ENCODE measurements at regions not wholly inside any gene's neighbourhood (a gene's known extent, or its start where the extent isn't known, plus 50 kb on each side); places are given as distances from the start of the nearest gene placed in this dataset.

DNA sequence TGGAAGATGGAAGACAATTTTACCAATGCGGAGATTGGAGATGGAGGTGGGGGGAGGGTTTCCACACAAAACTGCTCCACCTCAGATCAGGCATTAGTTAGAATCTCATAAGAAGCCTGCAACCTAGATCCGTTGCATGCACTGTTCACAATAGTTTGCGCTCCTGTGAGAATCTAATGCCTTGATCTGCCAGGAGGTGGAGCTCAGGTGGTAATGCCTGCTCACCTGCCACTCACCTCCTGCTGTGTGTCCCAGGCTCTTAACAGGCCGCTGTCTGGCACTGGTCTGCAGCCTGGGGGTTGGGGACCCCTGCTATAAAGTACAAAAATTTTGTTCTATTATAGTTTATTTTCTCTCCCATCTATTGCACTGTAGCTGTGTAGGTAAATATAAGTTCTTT, 84.9 kb upstream of the FOXG1 start:
- TF ChIP-seq, protein P1, sequence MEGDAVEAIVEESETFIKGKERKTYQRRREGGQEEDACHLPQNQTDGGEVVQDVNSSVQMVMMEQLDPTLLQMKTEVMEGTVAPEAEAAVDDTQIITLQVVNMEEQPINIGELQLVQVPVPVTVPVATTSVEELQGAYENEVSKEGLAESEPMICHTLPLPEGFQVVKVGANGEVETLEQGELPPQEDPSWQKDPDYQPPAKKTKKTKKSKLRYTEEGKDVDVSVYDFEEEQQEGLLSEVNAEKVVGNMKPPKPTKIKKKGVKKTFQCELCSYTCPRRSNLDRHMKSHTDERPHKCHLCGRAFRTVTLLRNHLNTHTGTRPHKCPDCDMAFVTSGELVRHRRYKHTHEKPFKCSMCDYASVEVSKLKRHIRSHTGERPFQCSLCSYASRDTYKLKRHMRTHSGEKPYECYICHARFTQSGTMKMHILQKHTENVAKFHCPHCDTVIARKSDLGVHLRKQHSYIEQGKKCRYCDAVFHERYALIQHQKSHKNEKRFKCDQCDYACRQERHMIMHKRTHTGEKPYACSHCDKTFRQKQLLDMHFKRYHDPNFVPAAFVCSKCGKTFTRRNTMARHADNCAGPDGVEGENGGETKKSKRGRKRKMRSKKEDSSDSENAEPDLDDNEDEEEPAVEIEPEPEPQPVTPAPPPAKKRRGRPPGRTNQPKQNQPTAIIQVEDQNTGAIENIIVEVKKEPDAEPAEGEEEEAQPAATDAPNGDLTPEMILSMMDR (IDR thresholded peaks at IDR 0.05), result no peak
- TF ChIP-seq POLR2A (IDR thresholded peaks at IDR 0.05) (no peak), POLR2AphosphoS5 (IDR thresholded peaks at IDR 0.05) (no peak), EP300 (IDR thresholded peaks at IDR 0.05) (no peak)

Data from gastroesophageal sphincter (tissue), 3 donors.